Fibroblast of mammary gland (primary cell): ENCODE measurements at regions not wholly inside any gene's neighbourhood (a gene's known extent, or its start where the extent isn't known, plus 50 kb on each side); places are given as distances from the start of the nearest gene placed in this dataset.
"Not testable (repeated sequence)": the region's sequence is repeated elsewhere in the genome, so short reads cannot be mapped to it uniquely, and the experiment has no call there.

Experiments used
- DNase-seq: peaks from one replicate; pipeline ENCODE4 v3.0.0-alpha.2; 2010; ENCODE audit warnings: low read depth
- H3K4me3 ChIP-seq: 2 replicates; pipeline ENCODE4 v1.5.1; 2011; ENCODE audit warnings: low read depth, mild to moderate bottlenecking, low read length, moderate library complexity; ENCODE audit not compliant: control insufficient read depth
- CTCF ChIP-seq: conservative IDR thresholded peaks from 2 replicates; pipeline ENCODE4 v1.5.1; 2011; ENCODE audit warnings: low read depth, low read length, inconsistent platforms; ENCODE audit not compliant: control insufficient read depth, insufficient read depth

DNA sequence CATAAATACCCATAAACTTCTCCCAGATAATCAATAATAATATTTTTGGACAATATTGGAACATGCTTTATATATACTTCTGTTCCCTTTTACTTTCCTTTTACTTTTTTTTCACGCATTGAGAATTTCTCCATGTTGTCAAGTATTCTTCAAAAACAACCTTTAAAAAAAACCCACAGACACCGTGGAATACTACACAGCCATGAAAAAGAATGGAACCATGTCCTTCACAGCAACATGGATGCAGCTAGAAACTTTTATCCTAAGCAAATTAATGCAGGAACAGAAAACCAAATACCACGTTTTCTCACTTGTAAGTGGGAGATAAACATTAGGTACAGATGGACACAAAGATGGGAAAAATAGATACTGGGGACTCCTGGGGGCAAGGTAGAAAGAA, 854.7 kb downstream of the TBC1D22A start:
- TF ChIP-seq CTCF: no peak
- no peak for DNase-seq
- H3K4me3 ChIP-seq: no peak overlapping the region

DNA sequence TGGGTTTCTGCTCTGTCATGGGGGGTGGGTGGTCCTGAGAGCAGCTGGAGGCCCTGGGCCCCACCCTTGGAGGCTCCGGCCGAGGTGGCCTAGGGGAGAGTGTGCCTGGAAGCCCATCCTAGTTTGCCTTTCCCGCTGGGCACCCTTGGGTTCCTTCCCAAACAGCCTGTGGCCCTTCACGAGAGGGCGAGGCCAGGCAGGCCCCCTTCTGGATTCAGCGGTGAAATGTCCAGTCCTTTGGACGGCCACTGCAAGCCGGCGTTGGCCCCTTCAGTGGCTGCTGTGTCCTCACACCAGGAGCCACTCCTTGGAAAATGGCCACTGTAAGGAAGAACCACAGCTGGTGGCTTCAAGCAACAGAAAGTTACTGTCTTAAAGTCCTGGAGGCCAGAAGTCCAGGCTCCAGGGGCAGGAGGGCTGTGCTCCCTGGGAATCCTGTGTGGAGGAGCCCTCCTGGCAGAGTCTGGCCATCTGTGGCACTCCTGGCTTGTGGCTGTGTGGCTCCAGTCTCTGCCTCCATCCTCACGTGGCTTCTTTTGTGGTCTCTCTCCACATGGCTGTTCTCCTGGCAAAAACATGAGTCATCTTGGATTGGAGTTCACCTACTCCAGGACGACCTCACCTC, 854.1 kb downstream of the TBC1D22A start:
- no peak for TF ChIP-seq CTCF
- no peak for DNase-seq
- no peak overlapping the region for H3K4me3 ChIP-seq

GRCh38 chr22:47615051-47615450, 852.6 kb downstream of the TBC1D22A start:
- no peak overlapping the region for H3K4me3 ChIP-seq
- DNase-seq: no peak
- no peak for TF ChIP-seq CTCF

- no peak overlapping the region for H3K4me3 ChIP-seq
- DNase-seq: no peak
- no peak for TF ChIP-seq CTCF
These were observed 851.3 kb downstream of the TBC1D22A start for GRCh38 chr22:47613606-47614350.

DNA sequence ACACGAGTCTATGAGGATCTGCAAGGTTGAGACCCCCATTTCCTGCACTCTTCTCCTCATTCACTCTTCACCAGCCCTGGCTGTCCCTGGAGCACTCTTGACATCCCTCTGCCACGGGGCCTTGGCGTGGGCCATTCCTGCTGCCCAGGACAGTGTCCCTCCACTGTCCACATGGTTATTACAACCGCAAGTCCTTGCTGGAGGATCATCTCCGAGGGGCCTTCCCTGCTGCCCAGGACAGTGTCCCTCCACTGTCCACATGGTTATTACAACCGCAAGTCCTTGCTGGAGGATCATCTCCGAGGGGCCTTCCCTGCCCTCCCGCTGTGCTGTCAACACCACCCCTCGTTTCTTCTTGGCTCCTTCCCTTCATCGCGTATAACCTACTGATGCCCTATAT, 850.7 kb downstream of the TBC1D22A start:
- H3K4me3 ChIP-seq, DNase-seq: not testable (repeated sequence)

DNA sequence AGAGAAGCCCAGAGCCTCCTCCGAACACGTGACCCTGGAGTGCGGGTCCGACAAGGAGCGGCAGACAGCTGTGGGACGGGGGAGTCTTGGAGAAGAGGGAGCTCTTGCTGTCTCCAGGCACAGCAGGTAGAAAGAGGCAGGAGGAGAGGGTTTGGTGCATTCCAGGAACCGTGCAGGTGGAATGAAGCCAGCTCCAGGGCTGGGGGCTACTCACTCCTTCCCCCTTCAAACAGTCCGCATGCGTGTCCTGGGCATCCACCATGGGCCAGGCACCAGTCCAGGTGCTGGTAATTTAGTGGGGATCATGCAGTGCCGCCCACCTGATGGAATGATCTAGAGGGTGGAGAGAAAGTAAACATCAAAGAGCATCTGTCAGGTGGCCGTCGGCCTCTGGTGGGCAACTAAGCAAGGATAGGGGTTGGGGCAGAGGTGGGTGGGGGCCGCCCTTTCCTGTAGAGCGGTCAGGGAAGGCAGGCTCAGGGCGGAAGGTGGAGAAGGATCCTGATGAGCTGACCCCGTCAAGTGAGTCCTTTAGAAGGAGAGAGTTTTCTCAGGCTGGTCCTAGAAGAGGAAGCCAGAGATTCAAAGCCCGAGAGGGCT, 850.0 kb downstream of the TBC1D22A start:
- no peak overlapping the region for H3K4me3 ChIP-seq
- no peak for DNase-seq
- TF ChIP-seq CTCF: no peak

DNA sequence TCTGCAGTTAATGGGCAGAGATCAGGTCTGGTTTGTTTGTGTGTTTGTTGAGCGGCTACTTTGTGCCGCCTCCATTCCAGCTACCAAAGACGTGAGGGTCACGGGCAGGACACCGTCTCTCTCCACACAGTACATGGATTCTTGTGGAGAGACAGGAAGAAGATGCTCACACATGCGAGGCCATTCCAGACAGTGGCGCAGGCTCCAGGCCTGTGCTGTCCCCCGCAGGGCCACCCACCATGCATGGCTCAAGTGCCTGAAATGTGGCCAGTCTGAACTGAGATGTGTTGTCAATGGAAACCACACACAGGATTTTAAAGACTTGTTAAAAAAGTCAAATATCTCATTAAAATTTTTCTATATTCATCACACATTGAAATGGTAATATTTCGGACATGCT, 848.3 kb downstream of the TBC1D22A start:
- no peak for DNase-seq
- no peak for TF ChIP-seq CTCF
- no peak overlapping the region for H3K4me3 ChIP-seq
